GM23338 (cell line): ENCODE measurements at regions not wholly inside any gene's neighbourhood (a gene's known extent, or its start where the extent isn't known, plus 50 kb on each side); places are given as distances from the start of the nearest gene placed in this dataset.

Source experiments
- CREB1 ChIP-seq: fragments of 250-450 bp; sonication (Bioruptor Pico); IDR thresholded peaks from 2 replicates; pipeline ENCODE4 v1.5.0; 2020; ENCODE audit warnings: low read depth, mild to moderate bottlenecking, moderate library complexity
- EZH2 ChIP-seq: fragments of 200-600 bp; sonication (generic); IDR thresholded peaks from one replicate; pipeline ENCODE4 v1.8.0; 2017; ENCODE audit warnings: antibody characterized with exemption, mild to moderate bottlenecking, low read depth; ENCODE audit not compliant: unreplicated experiment
- EZH2phosphoT487 ChIP-seq: fragments of 200-600 bp; sonication (generic); IDR thresholded peaks from one replicate; pipeline ENCODE4 v1.8.1; 2018; ENCODE audit warnings: antibody characterized with exemption; ENCODE audit not compliant: unreplicated experiment
- JUNB ChIP-seq: IDR thresholded peaks from one replicate; pipeline ENCODE4 v1.6.1; 2016; ENCODE audit warnings: antibody characterized with exemption; ENCODE audit not compliant: unreplicated experiment
- POLR2AphosphoS5 ChIP-seq: IDR thresholded peaks from 2 replicates; pipeline ENCODE4 v1.6.1; 2016; ENCODE audit warnings: antibody characterized with exemption, low read depth
- TF ChIP-seq, protein P1 (sequence below), 2 experiments: fragments of 200-600 bp in 1 of 2; sonication (generic) in 1 of 2; conservative IDR thresholded peaks; 2 replicates each; pipeline versions ENCODE4 v1.5.1 to v1.6.1; 2016 to 2017; ENCODE audit warnings: antibody characterized with exemption in 2 of 2, low read depth in 2 of 2, mild to moderate bottlenecking in 2 of 2, moderate library complexity in 1 of 2
- TF ChIP-seq, protein P2 (sequence below): IDR thresholded peaks from one replicate; pipeline ENCODE4 v1.6.1; 2018; ENCODE audit warnings: antibody characterized with exemption; ENCODE audit not compliant: unreplicated experiment

DNA sequence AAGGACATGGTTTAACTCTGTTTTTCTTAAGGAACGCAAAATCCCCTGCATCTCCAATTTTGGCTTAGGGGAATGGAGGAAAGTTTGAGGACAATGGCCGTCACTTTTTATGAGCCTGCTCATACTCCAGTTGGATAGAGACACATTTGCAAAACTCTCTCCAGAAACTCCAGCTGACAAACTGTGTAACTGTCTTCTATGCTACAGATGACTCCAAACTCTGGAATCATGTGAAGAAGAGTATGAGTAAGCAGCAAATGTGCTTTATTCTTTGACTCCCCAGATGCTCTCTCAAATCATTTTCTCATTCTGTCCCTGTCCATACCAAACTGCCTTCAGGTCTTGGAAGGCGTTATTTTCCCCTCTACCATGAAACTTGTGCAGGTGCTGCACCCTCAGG is 226.5 kb upstream of the GPR149 start:
- TF ChIP-seq POLR2AphosphoS5 (no peak), EZH2phosphoT487 (no peak), JUNB (no peak), EZH2 (no peak), CREB1 (CRISPR knock-in tag) (no peak)
- TF ChIP-seq, protein P1, sequence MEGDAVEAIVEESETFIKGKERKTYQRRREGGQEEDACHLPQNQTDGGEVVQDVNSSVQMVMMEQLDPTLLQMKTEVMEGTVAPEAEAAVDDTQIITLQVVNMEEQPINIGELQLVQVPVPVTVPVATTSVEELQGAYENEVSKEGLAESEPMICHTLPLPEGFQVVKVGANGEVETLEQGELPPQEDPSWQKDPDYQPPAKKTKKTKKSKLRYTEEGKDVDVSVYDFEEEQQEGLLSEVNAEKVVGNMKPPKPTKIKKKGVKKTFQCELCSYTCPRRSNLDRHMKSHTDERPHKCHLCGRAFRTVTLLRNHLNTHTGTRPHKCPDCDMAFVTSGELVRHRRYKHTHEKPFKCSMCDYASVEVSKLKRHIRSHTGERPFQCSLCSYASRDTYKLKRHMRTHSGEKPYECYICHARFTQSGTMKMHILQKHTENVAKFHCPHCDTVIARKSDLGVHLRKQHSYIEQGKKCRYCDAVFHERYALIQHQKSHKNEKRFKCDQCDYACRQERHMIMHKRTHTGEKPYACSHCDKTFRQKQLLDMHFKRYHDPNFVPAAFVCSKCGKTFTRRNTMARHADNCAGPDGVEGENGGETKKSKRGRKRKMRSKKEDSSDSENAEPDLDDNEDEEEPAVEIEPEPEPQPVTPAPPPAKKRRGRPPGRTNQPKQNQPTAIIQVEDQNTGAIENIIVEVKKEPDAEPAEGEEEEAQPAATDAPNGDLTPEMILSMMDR (conservative IDR thresholded peaks at IDR 0.05; ENCODE audit: low read depth in 2 of 2), result no peak
- TF ChIP-seq, protein P2, sequence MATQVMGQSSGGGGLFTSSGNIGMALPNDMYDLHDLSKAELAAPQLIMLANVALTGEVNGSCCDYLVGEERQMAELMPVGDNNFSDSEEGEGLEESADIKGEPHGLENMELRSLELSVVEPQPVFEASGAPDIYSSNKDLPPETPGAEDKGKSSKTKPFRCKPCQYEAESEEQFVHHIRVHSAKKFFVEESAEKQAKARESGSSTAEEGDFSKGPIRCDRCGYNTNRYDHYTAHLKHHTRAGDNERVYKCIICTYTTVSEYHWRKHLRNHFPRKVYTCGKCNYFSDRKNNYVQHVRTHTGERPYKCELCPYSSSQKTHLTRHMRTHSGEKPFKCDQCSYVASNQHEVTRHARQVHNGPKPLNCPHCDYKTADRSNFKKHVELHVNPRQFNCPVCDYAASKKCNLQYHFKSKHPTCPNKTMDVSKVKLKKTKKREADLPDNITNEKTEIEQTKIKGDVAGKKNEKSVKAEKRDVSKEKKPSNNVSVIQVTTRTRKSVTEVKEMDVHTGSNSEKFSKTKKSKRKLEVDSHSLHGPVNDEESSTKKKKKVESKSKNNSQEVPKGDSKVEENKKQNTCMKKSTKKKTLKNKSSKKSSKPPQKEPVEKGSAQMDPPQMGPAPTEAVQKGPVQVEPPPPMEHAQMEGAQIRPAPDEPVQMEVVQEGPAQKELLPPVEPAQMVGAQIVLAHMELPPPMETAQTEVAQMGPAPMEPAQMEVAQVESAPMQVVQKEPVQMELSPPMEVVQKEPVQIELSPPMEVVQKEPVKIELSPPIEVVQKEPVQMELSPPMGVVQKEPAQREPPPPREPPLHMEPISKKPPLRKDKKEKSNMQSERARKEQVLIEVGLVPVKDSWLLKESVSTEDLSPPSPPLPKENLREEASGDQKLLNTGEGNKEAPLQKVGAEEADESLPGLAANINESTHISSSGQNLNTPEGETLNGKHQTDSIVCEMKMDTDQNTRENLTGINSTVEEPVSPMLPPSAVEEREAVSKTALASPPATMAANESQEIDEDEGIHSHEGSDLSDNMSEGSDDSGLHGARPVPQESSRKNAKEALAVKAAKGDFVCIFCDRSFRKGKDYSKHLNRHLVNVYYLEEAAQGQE, result no peak
